NB4 (cell line): ENCODE measurements at regions not wholly inside any gene's neighbourhood (a gene's known extent, or its start where the extent isn't known, plus 50 kb on each side); places are given as distances from the start of the nearest gene placed in this dataset.

Experiments
- MYC ChIP-seq: IDR thresholded peaks from 2 replicates; pipeline ENCODE4 v1.6.1; 2011; ENCODE audit warnings: low read depth, low read length
- POLR2A ChIP-seq: IDR thresholded peaks from 2 replicates; pipeline ENCODE4 v1.6.1; 2011; ENCODE audit warnings: mild to moderate bottlenecking; ENCODE audit not compliant: insufficient read length; ENCODE audit errors: extremely low read depth
- TF ChIP-seq, protein P1 (sequence below): IDR thresholded peaks from one replicate; pipeline ENCODE4 v1.5.1; 2012; ENCODE audit warnings: low read depth, low read length
- TF ChIP-seq, protein P2 (sequence below): IDR thresholded peaks from 2 replicates; pipeline ENCODE4 v1.6.1; 2011; ENCODE audit warnings: low read depth, low read length

DNA sequence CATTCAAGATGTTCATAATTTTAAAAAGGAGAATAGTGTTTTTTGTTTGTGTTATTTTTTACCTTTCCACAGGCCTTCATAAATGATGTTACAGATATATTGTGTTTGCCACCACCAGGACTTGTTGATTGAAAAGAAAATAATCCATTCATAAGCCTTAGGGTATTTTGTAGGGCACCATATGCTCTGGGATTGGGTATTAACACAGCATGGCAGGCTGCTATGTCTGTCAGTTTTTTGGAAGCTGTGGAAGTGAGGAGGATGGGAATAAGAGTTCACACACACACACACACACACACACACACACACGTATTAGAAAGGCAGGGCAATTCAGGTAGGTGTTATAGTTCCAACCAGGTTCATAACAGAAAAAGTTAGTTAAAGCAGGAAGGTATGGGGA is 237.9 kb downstream of the HDGFL1 start:
- TF ChIP-seq, protein P1, sequence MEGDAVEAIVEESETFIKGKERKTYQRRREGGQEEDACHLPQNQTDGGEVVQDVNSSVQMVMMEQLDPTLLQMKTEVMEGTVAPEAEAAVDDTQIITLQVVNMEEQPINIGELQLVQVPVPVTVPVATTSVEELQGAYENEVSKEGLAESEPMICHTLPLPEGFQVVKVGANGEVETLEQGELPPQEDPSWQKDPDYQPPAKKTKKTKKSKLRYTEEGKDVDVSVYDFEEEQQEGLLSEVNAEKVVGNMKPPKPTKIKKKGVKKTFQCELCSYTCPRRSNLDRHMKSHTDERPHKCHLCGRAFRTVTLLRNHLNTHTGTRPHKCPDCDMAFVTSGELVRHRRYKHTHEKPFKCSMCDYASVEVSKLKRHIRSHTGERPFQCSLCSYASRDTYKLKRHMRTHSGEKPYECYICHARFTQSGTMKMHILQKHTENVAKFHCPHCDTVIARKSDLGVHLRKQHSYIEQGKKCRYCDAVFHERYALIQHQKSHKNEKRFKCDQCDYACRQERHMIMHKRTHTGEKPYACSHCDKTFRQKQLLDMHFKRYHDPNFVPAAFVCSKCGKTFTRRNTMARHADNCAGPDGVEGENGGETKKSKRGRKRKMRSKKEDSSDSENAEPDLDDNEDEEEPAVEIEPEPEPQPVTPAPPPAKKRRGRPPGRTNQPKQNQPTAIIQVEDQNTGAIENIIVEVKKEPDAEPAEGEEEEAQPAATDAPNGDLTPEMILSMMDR: no peak
- no peak for TF ChIP-seq POLR2A
- TF ChIP-seq, protein P2, sequence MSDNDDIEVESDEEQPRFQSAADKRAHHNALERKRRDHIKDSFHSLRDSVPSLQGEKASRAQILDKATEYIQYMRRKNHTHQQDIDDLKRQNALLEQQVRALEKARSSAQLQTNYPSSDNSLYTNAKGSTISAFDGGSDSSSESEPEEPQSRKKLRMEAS: no peak
- TF ChIP-seq MYC: no peak
